H1 (cell line): ENCODE measurements at regions not wholly inside any gene's neighbourhood (a gene's known extent, or its start where the extent isn't known, plus 50 kb on each side); places are given as distances from the start of the nearest gene placed in this dataset.
A peak's percentile ranks its signal among the peaks of the same experiment; 100 is the strongest.
"Not testable (repeated sequence)": the region's sequence is repeated elsewhere in the genome, so short reads cannot be mapped to it uniquely, and the experiment has no call there.

Source experiments
- CTCF ChIA-PET: fragments of 300-600 bp; sonication (Branson Sonifier 250); formaldehyde crosslinking; loops from one replicate; lab custom pipeline; 2021; ENCODE audit not compliant: partially characterized antibody; lab: Charles Lee
- POLR2A ChIA-PET: fragments of 300-600 bp; sonication (Branson Sonifier 250); formaldehyde crosslinking; loops from one replicate; lab custom pipeline; 2021; ENCODE audit warnings: inconsistent platforms; ENCODE audit not compliant: partially characterized antibody; lab: Charles Lee
- DNase-seq, 2 experiments: peaks; one replicate each; pipeline versions ENCODE4 v3.0.0 to v3.0.0-alpha.2; 2010 to 2022; ENCODE audit warnings: low spot score in 2 of 2, low read depth in 1 of 2, mixed read lengths in 1 of 2
- FAIRE-seq: peaks from 2 replicates; lab custom pipeline; 2011; peaks lifted over from hg19 to GRCh38; lab: Jason Lieb, UNC
- H2AFZ ChIP-seq: 2 replicates; pipeline ENCODE4 v1.8.1; 2012; ENCODE audit warnings: low read length, inconsistent platforms
- H2AK5ac ChIP-seq: 2 replicates; pipeline ENCODE4 v1.6.1; 2013; ENCODE audit warnings: low read depth, low read length
- H2BK120ac ChIP-seq: replicated peaks from 2 replicates; pipeline ENCODE3; 2013; ENCODE audit warnings: low read depth, low read length, inconsistent platforms
- H2BK12ac ChIP-seq: 2 replicates; pipeline ENCODE4 v1.6.1; 2013; ENCODE audit warnings: low read depth, low read length
- H2BK15ac ChIP-seq: 2 replicates; pipeline ENCODE4 v1.6.1; 2013; ENCODE audit warnings: low read length
- H2BK20ac ChIP-seq: 2 replicates; pipeline ENCODE4 v1.6.1; 2013; ENCODE audit warnings: low read length
- H2BK5ac ChIP-seq: 2 replicates; pipeline ENCODE4 v1.6.1; 2013; ENCODE audit warnings: low read depth, low read length
- H3K14ac ChIP-seq: 2 replicates; pipeline ENCODE4 v1.6.1; 2013; ENCODE audit warnings: inconsistent platforms; ENCODE audit not compliant: insufficient read length
- H3K18ac ChIP-seq: 2 replicates; pipeline ENCODE4 v1.6.1; 2013; ENCODE audit warnings: low read length; ENCODE audit errors: extremely low read depth
- H3K23ac ChIP-seq: 2 replicates; pipeline ENCODE4 v1.6.1; 2013; ENCODE audit warnings: inconsistent platforms; ENCODE audit not compliant: insufficient read length
- H3K23me2 ChIP-seq: 2 replicates; pipeline ENCODE4 v1.6.1; 2013; ENCODE audit warnings: low read depth, low read length
- H3K27ac ChIP-seq: 2 replicates; pipeline ENCODE4 v1.6.1; 2011; ENCODE audit warnings: low read depth, low read length, inconsistent platforms
- H3K27me3 ChIP-seq, 4 experiments: replicated peaks in 1 of 4; 1 replicate in 1 of 4; 2 replicates in 3 of 4; pipeline versions ENCODE4 v1.6.1 to v1.8.1; 2011 to 2013; ENCODE audit warnings: low read length in 3 of 4, mild to moderate bottlenecking in 3 of 4, inconsistent platforms in 2 of 4, mixed read lengths in 2 of 4, moderate library complexity in 1 of 4; ENCODE audit not compliant: control insufficient read depth in 3 of 4, insufficient read depth in 3 of 4; ENCODE audit errors: extremely low read depth in 1 of 4
- H3K36me3 ChIP-seq, 4 experiments: 2 replicates each; pipeline versions ENCODE4 v1.6.1 to v1.8.1; 2011 to 2013; ENCODE audit warnings: mild to moderate bottlenecking in 4 of 4, low read length in 3 of 4, moderate library complexity in 2 of 4, control low read depth in 1 of 4, inconsistent platforms in 1 of 4; ENCODE audit not compliant: insufficient read depth in 4 of 4, control insufficient read depth in 2 of 4
- H3K4ac ChIP-seq: replicated peaks from 2 replicates; pipeline ENCODE3; 2013; ENCODE audit warnings: low read length, low read depth, mixed read lengths, inconsistent platforms; ENCODE audit not compliant: insufficient read length
- H3K4me1 ChIP-seq, 4 experiments: replicated peaks in 1 of 4; 1 replicate in 1 of 4; 2 replicates in 3 of 4; pipeline versions ENCODE4 v1.6.1 to v1.8.1; 2011 to 2013; ENCODE audit warnings: low read length in 3 of 4, inconsistent platforms in 2 of 4, mixed read lengths in 1 of 4; ENCODE audit not compliant: insufficient read depth in 4 of 4, control insufficient read depth in 3 of 4
- H3K4me2 ChIP-seq, 2 experiments: 2 replicates each; pipeline versions ENCODE4 v1.6.1 to v1.8.1; 2011 to 2013; ENCODE audit warnings: low read depth in 2 of 2, low read length in 2 of 2, control low read depth in 1 of 2, inconsistent platforms in 1 of 2, mild to moderate bottlenecking in 1 of 2; ENCODE audit not compliant: insufficient read depth in 1 of 2
- H3K4me3 ChIP-seq, 4 experiments: fragments of 200-600, 300-600 bp in 1 of 4; sonication (generic), shearing (Covaris generic), sonication (Bioruptor Twin) in 1 of 4; 2 replicates each; pipeline versions ENCODE4 v1.5.1 to v1.8.1; 2011 to 2016; ENCODE audit warnings: low read length in 4 of 4, low read depth in 3 of 4, control low read depth in 2 of 4, inconsistent platforms in 2 of 4, mild to moderate bottlenecking in 2 of 4, mixed read lengths in 1 of 4, moderate library complexity in 1 of 4; ENCODE audit not compliant: insufficient read depth in 2 of 4; ENCODE audit errors: extremely low read depth in 1 of 4
- H3K56ac ChIP-seq: replicated peaks from 2 replicates; pipeline ENCODE3; 2013; ENCODE audit warnings: low read depth, mild to moderate bottlenecking, mixed read lengths, low read length, inconsistent platforms; ENCODE audit not compliant: insufficient read length
- H3K79me1 ChIP-seq: 2 replicates; pipeline ENCODE4 v1.6.1; 2013; ENCODE audit warnings: low read depth, low read length, control low read depth
- H3K79me2 ChIP-seq, 2 experiments: 2 replicates each; pipeline versions ENCODE4 v1.6.1 to v1.8.1; 2012 to 2013; ENCODE audit warnings: low read length in 2 of 2, mild to moderate bottlenecking in 2 of 2, inconsistent platforms in 1 of 2; ENCODE audit not compliant: insufficient read depth in 2 of 2, control insufficient read depth in 1 of 2
- H3K9ac ChIP-seq, 4 experiments: replicated peaks in 1 of 4; 1 replicate in 1 of 4; 2 replicates in 3 of 4; pipeline versions ENCODE4 v1.6.1 to v1.8.1; 2011 to 2013; ENCODE audit warnings: low read depth in 3 of 4, low read length in 3 of 4, control low read depth in 2 of 4, mild to moderate bottlenecking in 2 of 4, moderate library complexity in 2 of 4, inconsistent platforms in 1 of 4; ENCODE audit errors: extremely low read depth in 1 of 4
- H3K9me3 ChIP-seq, 2 experiments: 2 replicates each; pipeline versions ENCODE4 v1.6.1 to v1.8.1; 2012 to 2013; ENCODE audit warnings: mild to moderate bottlenecking in 2 of 2, moderate library complexity in 2 of 2, control low read depth in 1 of 2, inconsistent platforms in 1 of 2, low read depth in 1 of 2, low read length in 1 of 2, mixed read lengths in 1 of 2; ENCODE audit not compliant: insufficient read depth in 2 of 2
- H4K20me1 ChIP-seq, 2 experiments: replicated peaks in 1 of 2; 2 replicates each; pipeline versions ENCODE3 to v1.8.1; 2011 to 2013; ENCODE audit warnings: inconsistent platforms in 2 of 2, low read length in 2 of 2, mild to moderate bottlenecking in 1 of 2; ENCODE audit not compliant: insufficient read depth in 2 of 2, control insufficient read depth in 1 of 2
- H4K5ac ChIP-seq: 2 replicates; pipeline ENCODE4 v1.6.1; 2013; ENCODE audit warnings: low read length, low read depth, mixed read lengths, inconsistent platforms; ENCODE audit not compliant: insufficient read length
- H4K8ac ChIP-seq: 2 replicates; pipeline ENCODE4 v1.8.0; 2013; ENCODE audit warnings: mild to moderate bottlenecking, moderate library complexity, low read length, inconsistent platforms; ENCODE audit not compliant: insufficient read depth; ENCODE audit errors: extremely low read depth
- H4K91ac ChIP-seq: replicated peaks from 2 replicates; pipeline ENCODE3; 2013; ENCODE audit warnings: low read length, mixed read lengths, inconsistent platforms; ENCODE audit not compliant: insufficient read length
- RAD21 ChIP-seq, 2 experiments: IDR thresholded peaks in 1 of 2; conservative IDR thresholded peaks in 1 of 2; 2 replicates each; pipeline ENCODE4 v1.6.1; 2011; ENCODE audit warnings: low read depth in 2 of 2, low read length in 2 of 2, improper control_type of control experiment in 1 of 2, inconsistent platforms in 1 of 2, mild to moderate bottlenecking in 1 of 2, moderate library complexity in 1 of 2
- WGBS, 2 experiments: shearing (Covaris generic) in 1 of 2; methylation state at CpG; one replicate each; pipeline versions ENCODE4 v1.1.6 to v1.1.7; 2013 to 2015; ENCODE audit warnings: low lambda C conversion rate in 2 of 2, mixed read lengths in 2 of 2, inconsistent platforms in 1 of 2, low coverage in 1 of 2, missing lambda C conversion rate in 1 of 2; ENCODE audit not compliant: insufficient replicate concordance in 2 of 2, insufficient coverage in 1 of 2, insufficient read length in 1 of 2; ENCODE audit errors: extremely low coverage in 1 of 2, missing lambda C conversion rate in 1 of 2; 5-methylcytosine and 5-hydroxymethylcytosine counted together

DNA sequence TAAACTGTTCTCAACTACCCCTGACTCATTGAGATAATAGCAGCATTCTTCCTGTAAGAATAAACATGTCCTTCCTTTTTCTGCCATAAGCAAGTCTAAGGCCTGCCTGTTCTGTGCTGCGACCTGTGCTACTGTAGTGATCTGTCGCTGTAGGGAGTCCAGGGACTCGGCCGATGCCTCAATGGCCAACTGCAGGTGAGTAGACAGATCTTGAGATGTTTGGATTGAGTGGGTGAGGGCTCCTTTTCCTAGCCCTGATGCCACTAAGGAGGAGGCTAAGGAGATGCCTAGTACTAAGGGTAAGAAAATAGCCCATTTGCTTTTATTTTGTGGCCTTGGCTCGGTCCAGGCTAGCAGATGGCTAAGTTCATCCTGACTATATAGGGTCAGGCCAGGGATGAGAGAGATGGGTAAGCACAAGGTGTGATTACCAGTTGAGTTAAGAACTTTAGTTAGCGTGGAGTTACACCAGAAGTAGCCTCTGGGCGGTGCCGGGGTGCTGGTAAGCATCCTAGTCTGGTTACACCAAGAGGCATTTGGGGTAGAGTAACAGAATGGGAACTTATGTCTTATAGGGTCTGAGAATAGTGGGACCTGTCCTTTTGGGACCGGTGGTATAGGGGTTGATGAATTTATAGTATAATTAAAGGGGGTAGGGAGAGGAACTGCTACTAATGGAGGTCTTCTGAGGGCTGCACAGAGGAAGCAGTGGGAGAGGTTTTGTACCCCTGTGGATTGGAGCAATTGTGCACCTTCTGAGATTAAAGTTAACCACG lies 642.4 kb upstream of the DPP6 start:
- H4K91ac ChIP-seq = not testable (repeated sequence)

More for the DNA sequence above, 642.4 kb upstream of the DPP6 start:
- H3K36me3 ChIP-seq, H3K79me1 ChIP-seq, CTCF ChIA-PET, H3K14ac ChIP-seq, H2BK15ac ChIP-seq, H3K23me2 ChIP-seq, H3K27me3 ChIP-seq, H2BK20ac ChIP-seq, H3K56ac ChIP-seq, H4K20me1 ChIP-seq, H3K4me2 ChIP-seq, H3K23ac ChIP-seq, H4K5ac ChIP-seq, H2AK5ac ChIP-seq: not testable (repeated sequence)
- H3K9me3 ChIP-seq = peaks cover 11 to 22% of the 10 kb centered on the region in 2 experiments; a peak in 3 of 4 replicates
- TF ChIP-seq RAD21 (IDR thresholded peaks at IDR 0.05 in 1 of 2, conservative IDR thresholded peaks at IDR 0.05 in 1 of 2; ENCODE audit: low read depth in 2 of 2, low read length in 2 of 2) = peak in 1 of 2 experiments; percentile 29; a peak in 2 of 4 replicates
- TF ChIP-seq, all 59 proteins: peak for 1; not testable (repeated sequence) for 58
- H3K4me3 ChIP-seq, H3K79me2 ChIP-seq, FAIRE-seq, H4K8ac ChIP-seq, H3K4ac ChIP-seq, H3K27ac ChIP-seq, H2BK120ac ChIP-seq, H2BK5ac ChIP-seq, H3K4me1 ChIP-seq, DNase-seq, H2BK12ac ChIP-seq, H2AFZ ChIP-seq, POLR2A ChIA-PET, H3K18ac ChIP-seq, H3K9ac ChIP-seq: not testable (repeated sequence)
- WGBS, 2 experiments = 94% methylated on average over 10 of the region's 10 CpGs; no CpG with 5 or more reads in 1 of the 2 experiments
